ENCODE measurements at regions not wholly inside any gene's neighbourhood (a gene's known extent, or its start where the extent isn't known, plus 50 kb on each side); places are given as distances from the start of the nearest gene placed in this dataset.

- Histone ChIP-seq H3K18ac (ENCODE audit: low read depth, low read length) (no peak overlapping the region), H2BK120ac (ENCODE audit: low read depth, low read length) (no peak overlapping the region), H2AK9ac (replicated peaks; ENCODE audit: low read depth, low read length, poor library complexity) (no peak overlapping the region), H2BK20ac (ENCODE audit: low read depth, low read length) (no peak overlapping the region), H3K27ac (ENCODE audit: insufficient read depth, low read length) (no peak overlapping the region), H2BK5ac (ENCODE audit: low read depth, low read length, poor library complexity, severe bottlenecking) (no peak overlapping the region), H3K79me1 (ENCODE audit: low read depth in 1 of 2, low read length in 2 of 2) (no peaks in the 10 kb centered on the region), H3K27me3 (ENCODE audit: control insufficient read depth, insufficient read depth, low read length) (no peaks in the 10 kb centered on the region), H4K91ac (ENCODE audit: insufficient read depth, low read depth, low read length) (no peak overlapping the region), H3K9ac (ENCODE audit: low read depth, low read length) (no peak overlapping the region), H3K9me1 (ENCODE audit: insufficient read depth, low read length) (peaks cover 3% of the 10 kb centered on the region; the same call in 1 of the 2 replicates), H3K56ac (ENCODE audit: extremely low read depth, insufficient read depth, low read length) (no peak overlapping the region), H4K5ac (ENCODE audit: low read depth, low read length) (no peak overlapping the region), H3K14ac (replicated peaks; ENCODE audit: low read depth, low read length) (no peak overlapping the region), H3K4me2 (ENCODE audit: low read depth, low read length) (no peak overlapping the region), H3K36me3 (ENCODE audit: control insufficient read depth, insufficient read depth, low read length) (no peaks in the 10 kb centered on the region), H4K20me1 (ENCODE audit: insufficient read depth, low read length) (no peaks in the 10 kb centered on the region), H4K8ac (ENCODE audit: low read depth in 2 of 2, low read length in 2 of 2) (no peak overlapping the region), H3K4me1 (ENCODE audit: control insufficient read depth, insufficient read depth, low read length) (peaks cover 4% of the 10 kb centered on the region), H3K9me3 (ENCODE audit: control insufficient read depth, insufficient read depth, low read length) (no peaks in the 10 kb centered on the region), H2AFZ (replicated peaks; ENCODE audit: low read length, poor library complexity) (no peak overlapping the region), H3K23ac (ENCODE audit: low read depth, low read length) (no peak overlapping the region), H2AK5ac (ENCODE audit: low read depth, low read length) (no peak overlapping the region), H2BK15ac (ENCODE audit: low read depth, low read length) (0 out of 3 replicates have a peak overlapping the region, but pooled peaks have one; percentile 20), H3K4me3 (ENCODE audit: insufficient read depth, low read depth, low read length) (no peak overlapping the region), H3K4ac (ENCODE audit: low read depth, low read length) (no peak overlapping the region)
- BruUV-seq (replicated peaks), result no TSS peak
- intact Hi-C loops (cut with micrococcal nuclease), result loop anchor here (10.0 kb wide), 1 partner anchor 405 kb away; no protein-coding TSS in a partner anchor
- no CpG with 5 or more reads among the region's 5 CpGs for WGBS, 2 experiments (ENCODE audit: extremely low coverage in 2 of 2, insufficient read length in 1 of 2)
- dilution Hi-C loops (cut with HindIII; ENCODE audit: low sequenced_read_pairs, unreplicated experiment), result no loop called here
- in situ Hi-C loops (cut with MboI; ENCODE audit: low sequenced_read_pairs), result no loop called here
- ChIA-PET POLR2A (ENCODE audit: unreplicated experiment) (no interaction called here), CTCF (no interaction called here)
- TF ChIP-seq RCOR1 (IDR thresholded peaks at IDR 0.05; ENCODE audit: insufficient replicate concordance, low read length), result no peak
- no peak for TF ChIP-seq ELK1 (IDR thresholded peaks at IDR 0.05; ENCODE audit: borderline replicate concordance, low read depth, low read length)
- TF ChIP-seq RAD21 (IDR thresholded peaks at IDR 0.05; ENCODE audit: low read length), result no peak
- TF ChIP-seq SMC3 (IDR thresholded peaks at IDR 0.05; ENCODE audit: low read depth, low read length), result no peak
- TF ChIP-seq CEBPB (IDR thresholded peaks at IDR 0.05; ENCODE audit: low read depth, low read length), result no peak
- TF ChIP-seq MXI1 (IDR thresholded peaks at IDR 0.05; ENCODE audit: borderline replicate concordance, low read depth, low read length), result no peak
- no peak for TF ChIP-seq MAZ (IDR thresholded peaks at IDR 0.05; ENCODE audit: borderline replicate concordance, low read depth, low read length)
- no peak for TF ChIP-seq BHLHE40 (IDR thresholded peaks at IDR 0.05; ENCODE audit: low read depth, low read length)
- TF ChIP-seq CTCF (conservative IDR thresholded peaks at IDR 0.05; ENCODE audit: low read depth, low read length), result no peak
- no peak for TF ChIP-seq MAFK (IDR thresholded peaks at IDR 0.05; ENCODE audit: low read depth, low read length)
- TF ChIP-seq USF2 (IDR thresholded peaks at IDR 0.05; ENCODE audit: low read depth, low read length), result no peak
- DNase-seq, result no peak
- ATAC-seq (ENCODE audit: low read depth), result no peak
These were observed 270.2 kb upstream of the KLF4 start for GRCh38 chr9:107759823-107760166.
